ENCODE measurements at regions not wholly inside any gene's neighbourhood (a gene's known extent, or its start where the extent isn't known, plus 50 kb on each side); places are given as distances from the start of the nearest gene placed in this dataset.

- H3K9me3 Mint-ChIP-seq = peaks cover 19% of the 10 kb centered on the region
- DNase-seq (ENCODE audit: low spot score in 2 of 2) (no peak), ATAC-seq (replicated peaks; ENCODE audit: extremely low read depth, poor library complexity, severe bottlenecking) (no peak)
- no peaks in the 10 kb centered on the region for H3K4me1 Mint-ChIP-seq
- H3K36me3 Mint-ChIP-seq (ENCODE audit: insufficient read depth) = no peaks in the 10 kb centered on the region
- H3K27me3 Mint-ChIP-seq = no peaks in the 10 kb centered on the region
- no peak overlapping the region for H3K27ac Mint-ChIP-seq (ENCODE audit: low read depth)
- no peak overlapping the region for H3K4me3 Mint-ChIP-seq
Measured at GRCh38 chr16:76182041-76182635, 95.1 kb upstream of the CNTNAP4 start.

DNA sequence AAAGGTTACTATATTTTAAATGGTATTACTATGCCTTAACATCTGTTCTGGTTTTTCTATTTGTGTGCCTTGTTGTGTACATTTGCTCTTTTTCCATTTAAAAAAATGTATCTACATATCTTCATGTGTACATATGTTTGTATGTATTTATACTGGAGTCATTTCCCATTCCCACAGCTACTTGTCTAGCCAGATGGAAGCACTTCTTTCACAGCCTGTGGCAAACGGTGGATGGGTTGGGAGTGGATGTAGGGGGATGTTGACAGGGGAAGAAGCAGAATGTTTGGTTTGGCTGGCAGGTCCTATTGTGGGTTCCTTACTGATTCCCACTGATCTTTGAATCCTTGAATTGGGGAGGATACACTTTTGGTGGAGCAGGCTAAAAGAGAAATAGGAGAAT lies 93.6 kb upstream of the CNTNAP4 start:
- no peak overlapping the region for H3K4me3 Mint-ChIP-seq
- DNase-seq (ENCODE audit: low spot score in 2 of 2) = no peak
- H3K27me3 Mint-ChIP-seq = no peaks in the 10 kb centered on the region
- no peaks in the 10 kb centered on the region for H3K4me1 Mint-ChIP-seq
- H3K9me3 Mint-ChIP-seq = peaks cover 24% of the 10 kb centered on the region
- no peak for ATAC-seq (replicated peaks; ENCODE audit: extremely low read depth, poor library complexity, severe bottlenecking)
- H3K36me3 Mint-ChIP-seq (ENCODE audit: insufficient read depth) = no peaks in the 10 kb centered on the region
- no peak overlapping the region for H3K27ac Mint-ChIP-seq (ENCODE audit: low read depth)

DNA sequence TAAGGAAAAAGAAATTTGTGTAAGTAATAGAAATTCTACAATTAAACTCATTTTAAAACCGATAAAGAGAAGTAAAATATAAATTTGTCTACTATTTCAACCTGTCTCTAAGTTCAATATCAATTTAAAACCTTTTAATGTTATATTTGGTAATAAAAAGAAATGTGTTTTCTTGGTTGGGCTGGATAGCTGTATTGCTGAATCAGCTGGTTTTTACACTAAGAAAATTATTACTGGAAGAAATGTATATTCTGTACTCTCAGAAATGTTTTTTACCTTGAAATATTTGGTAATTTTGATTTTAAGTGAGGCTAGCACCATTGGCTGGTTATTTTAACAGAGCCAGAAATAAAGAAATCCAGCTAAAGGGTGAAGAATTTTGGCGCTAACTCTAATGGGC lies 87.1 kb upstream of the CNTNAP4 start:
- H3K36me3 Mint-ChIP-seq (ENCODE audit: insufficient read depth) = no peaks in the 10 kb centered on the region
- peaks cover 22% of the 10 kb centered on the region for H3K9me3 Mint-ChIP-seq
- DNase-seq (ENCODE audit: low spot score in 2 of 2) = no peak
- H3K4me3 Mint-ChIP-seq = no peak overlapping the region
- no peak overlapping the region for H3K27ac Mint-ChIP-seq (ENCODE audit: low read depth)
- no peak for ATAC-seq (replicated peaks; ENCODE audit: extremely low read depth, poor library complexity, severe bottlenecking)
- H3K4me1 Mint-ChIP-seq = no peaks in the 10 kb centered on the region
- H3K27me3 Mint-ChIP-seq = no peaks in the 10 kb centered on the region

GRCh38 chr16:76190480-76190879 lies 86.7 kb upstream of the CNTNAP4 start:
- peaks cover 22% of the 10 kb centered on the region for H3K9me3 Mint-ChIP-seq
- DNase-seq (ENCODE audit: low spot score in 2 of 2) = no peak
- no peak overlapping the region for H3K4me3 Mint-ChIP-seq
- ATAC-seq (replicated peaks; ENCODE audit: extremely low read depth, poor library complexity, severe bottlenecking) = no peak
- no peaks in the 10 kb centered on the region for H3K27me3 Mint-ChIP-seq
- no peak overlapping the region for H3K27ac Mint-ChIP-seq (ENCODE audit: low read depth)
- no peaks in the 10 kb centered on the region for H3K4me1 Mint-ChIP-seq
- no peaks in the 10 kb centered on the region for H3K36me3 Mint-ChIP-seq (ENCODE audit: insufficient read depth)

DNA sequence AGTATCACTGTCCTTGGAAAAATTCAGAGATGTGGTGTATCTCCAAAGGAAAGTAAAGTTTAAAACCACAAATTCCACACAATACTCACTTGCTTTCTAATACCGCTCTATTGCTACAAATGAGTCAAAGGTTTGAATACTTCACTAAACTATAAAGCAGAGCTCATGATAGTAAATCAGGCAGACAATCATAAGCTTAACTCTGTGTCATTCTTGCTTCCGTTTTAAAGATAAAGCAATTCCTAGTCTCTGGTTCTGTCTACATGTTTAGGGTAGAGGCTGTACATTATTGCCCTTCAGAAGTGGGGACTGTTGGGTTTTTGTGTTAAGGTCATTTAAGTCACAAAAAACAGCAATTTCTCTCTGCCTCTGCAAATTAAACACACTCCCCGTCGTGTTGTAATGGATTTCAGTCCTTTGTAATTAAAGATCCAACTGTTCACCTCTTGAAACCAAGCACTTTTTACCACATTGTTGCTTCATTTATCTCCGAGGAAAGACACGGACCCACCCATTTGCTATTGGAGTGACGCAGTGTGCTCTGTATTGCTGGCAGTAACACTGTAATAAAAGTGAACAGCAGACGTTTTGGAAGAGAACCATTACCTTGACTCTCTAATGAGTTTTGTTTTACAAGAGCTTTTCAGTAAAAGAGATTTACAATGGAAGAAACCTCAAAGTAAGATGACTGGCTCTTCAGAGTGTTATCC lies 83.1 kb upstream of the CNTNAP4 start:
- Mint-ChIP-seq H3K36me3 (ENCODE audit: insufficient read depth) (no peaks in the 10 kb centered on the region), H3K4me1 (no peaks in the 10 kb centered on the region), H3K9me3 (no peaks in the 10 kb centered on the region), H3K27me3 (no peaks in the 10 kb centered on the region), H3K27ac (ENCODE audit: low read depth) (no peak overlapping the region), H3K4me3 (no peak overlapping the region)
- DNase-seq (ENCODE audit: low spot score in 2 of 2) = no peak
- no peak for ATAC-seq (replicated peaks; ENCODE audit: extremely low read depth, poor library complexity, severe bottlenecking)

- no peak overlapping the region for H3K27ac Mint-ChIP-seq (ENCODE audit: low read depth)
- DNase-seq (ENCODE audit: low spot score in 2 of 2) (no peak), ATAC-seq (replicated peaks; ENCODE audit: extremely low read depth, poor library complexity, severe bottlenecking) (no peak)
- no peaks in the 10 kb centered on the region for H3K27me3 Mint-ChIP-seq
- no peak overlapping the region for H3K4me3 Mint-ChIP-seq
- H3K4me1 Mint-ChIP-seq = no peaks in the 10 kb centered on the region
- H3K36me3 Mint-ChIP-seq (ENCODE audit: insufficient read depth) = no peaks in the 10 kb centered on the region
- H3K9me3 Mint-ChIP-seq = no peaks in the 10 kb centered on the region
Measured at GRCh38 chr16:76194616-76195015, 82.6 kb upstream of the CNTNAP4 start.

DNA sequence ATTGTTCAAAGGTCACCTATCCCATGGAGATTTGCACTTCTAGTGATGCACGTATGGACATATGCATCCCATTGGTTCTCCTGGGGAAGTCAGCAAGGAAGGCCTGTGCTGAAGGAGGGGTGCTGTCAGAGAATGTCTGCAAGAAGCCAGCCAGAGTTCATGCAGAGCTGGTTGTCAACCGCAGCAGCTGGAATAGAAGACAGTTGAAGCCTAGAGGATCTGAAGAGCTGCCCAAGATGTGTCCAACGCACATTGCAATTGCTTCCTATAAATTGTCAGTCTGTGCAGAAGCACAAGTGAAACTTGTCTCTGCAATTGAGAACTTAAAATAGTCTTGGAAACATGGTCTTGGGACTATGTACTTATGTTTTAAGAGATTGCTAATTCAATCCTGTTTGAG lies 82.1 kb upstream of the CNTNAP4 start:
- DNase-seq (ENCODE audit: low spot score in 2 of 2) = no peak
- no peak for ATAC-seq (replicated peaks; ENCODE audit: extremely low read depth, poor library complexity, severe bottlenecking)
- H3K4me1 Mint-ChIP-seq = no peaks in the 10 kb centered on the region
- H3K9me3 Mint-ChIP-seq = no peaks in the 10 kb centered on the region
- H3K36me3 Mint-ChIP-seq (ENCODE audit: insufficient read depth) = no peaks in the 10 kb centered on the region
- H3K27ac Mint-ChIP-seq (ENCODE audit: low read depth) = no peak overlapping the region
- H3K4me3 Mint-ChIP-seq = no peak overlapping the region
- no peaks in the 10 kb centered on the region for H3K27me3 Mint-ChIP-seq

- H3K4me3 Mint-ChIP-seq = no peak overlapping the region
- ATAC-seq (replicated peaks; ENCODE audit: extremely low read depth, poor library complexity, severe bottlenecking) = no peak
Measured at GRCh38 chr16:76195648-76196047, 81.6 kb upstream of the CNTNAP4 start.

GRCh38 chr16:76197900-76198299 lies 79.3 kb upstream of the CNTNAP4 start:
- Mint-ChIP-seq H3K9me3 (no peaks in the 10 kb centered on the region), H3K4me3 (no peak overlapping the region), H3K4me1 (no peaks in the 10 kb centered on the region), H3K27ac (ENCODE audit: low read depth) (no peak overlapping the region), H3K27me3 (no peaks in the 10 kb centered on the region), H3K36me3 (ENCODE audit: insufficient read depth) (no peaks in the 10 kb centered on the region)
- ATAC-seq (replicated peaks; ENCODE audit: extremely low read depth, poor library complexity, severe bottlenecking) = no peak
- DNase-seq (ENCODE audit: low spot score in 2 of 2) = no peak

More at GRCh38 chr16:76195648-76196047, 81.6 kb upstream of the CNTNAP4 start:
- Mint-ChIP-seq H3K9me3 (no peaks in the 10 kb centered on the region), H3K4me1 (no peaks in the 10 kb centered on the region), H3K27ac (ENCODE audit: low read depth) (no peak overlapping the region), H3K27me3 (no peaks in the 10 kb centered on the region), H3K36me3 (ENCODE audit: insufficient read depth) (no peaks in the 10 kb centered on the region)
- DNase-seq (ENCODE audit: low spot score in 2 of 2) = no peak

- no peak for ATAC-seq (replicated peaks; ENCODE audit: extremely low read depth, poor library complexity, severe bottlenecking)
- no peak for DNase-seq (ENCODE audit: low spot score in 2 of 2)
- Mint-ChIP-seq H3K4me1 (no peaks in the 10 kb centered on the region), H3K36me3 (ENCODE audit: insufficient read depth) (no peaks in the 10 kb centered on the region), H3K9me3 (no peaks in the 10 kb centered on the region), H3K27me3 (no peaks in the 10 kb centered on the region), H3K27ac (ENCODE audit: low read depth) (no peak overlapping the region), H3K4me3 (no peak overlapping the region)
Measured at GRCh38 chr16:76199681-76200220, 77.5 kb upstream of the CNTNAP4 start.

DNA sequence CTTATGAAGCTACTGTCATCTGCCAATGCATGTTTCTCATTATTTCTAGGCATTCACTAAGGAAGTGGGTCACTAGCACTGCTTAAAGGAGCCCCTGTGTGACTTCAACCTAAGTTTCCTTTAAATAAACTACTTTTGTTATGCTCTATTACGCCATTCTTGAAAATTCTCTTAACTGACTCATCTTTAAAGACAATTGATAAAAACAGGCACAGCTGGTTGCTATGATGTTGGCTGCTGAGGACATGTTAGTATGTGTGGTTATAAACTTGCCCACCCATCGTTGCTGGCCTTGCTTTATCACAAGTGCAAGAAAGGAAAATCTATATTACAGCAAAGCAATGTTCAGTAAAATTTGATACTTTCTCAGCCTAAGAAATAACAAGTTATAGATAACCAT lies 75.8 kb upstream of the CNTNAP4 start:
- no peaks in the 10 kb centered on the region for H3K27me3 Mint-ChIP-seq
- no peaks in the 10 kb centered on the region for H3K36me3 Mint-ChIP-seq (ENCODE audit: insufficient read depth)
- H3K9me3 Mint-ChIP-seq = peaks cover 5% of the 10 kb centered on the region
- H3K4me3 Mint-ChIP-seq = no peak overlapping the region
- no peak for ATAC-seq (replicated peaks; ENCODE audit: extremely low read depth, poor library complexity, severe bottlenecking)
- no peak for DNase-seq (ENCODE audit: low spot score in 2 of 2)
- H3K4me1 Mint-ChIP-seq = no peaks in the 10 kb centered on the region
- no peak overlapping the region for H3K27ac Mint-ChIP-seq (ENCODE audit: low read depth)

DNA sequence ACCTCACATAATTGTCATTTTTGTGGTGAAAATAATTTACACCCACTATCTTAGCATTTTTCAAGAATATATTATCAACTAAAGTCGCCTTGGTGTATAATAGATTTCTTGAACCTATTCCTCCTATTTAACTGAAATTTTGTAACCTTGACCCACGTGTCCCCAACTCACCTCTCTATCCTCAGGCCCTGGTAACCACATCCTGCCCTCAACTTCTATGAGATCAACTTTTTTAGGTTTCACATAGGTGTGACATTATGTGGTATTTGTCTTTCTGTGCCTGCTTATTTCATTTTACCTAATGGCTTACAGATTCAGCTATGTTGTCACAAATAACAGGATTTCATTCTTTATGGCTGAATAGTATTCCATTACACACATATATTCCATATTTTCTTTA lies 73.0 kb upstream of the CNTNAP4 start:
- H3K9me3 Mint-ChIP-seq = peaks cover 5% of the 10 kb centered on the region
- H3K4me3 Mint-ChIP-seq = no peak overlapping the region
- H3K36me3 Mint-ChIP-seq (ENCODE audit: insufficient read depth) = no peaks in the 10 kb centered on the region
- no peak overlapping the region for H3K27ac Mint-ChIP-seq (ENCODE audit: low read depth)
- H3K4me1 Mint-ChIP-seq = no peaks in the 10 kb centered on the region
- DNase-seq (ENCODE audit: low spot score in 2 of 2) (no peak), ATAC-seq (replicated peaks; ENCODE audit: extremely low read depth, poor library complexity, severe bottlenecking) (no peak)
- H3K27me3 Mint-ChIP-seq = no peaks in the 10 kb centered on the region

- H3K9me3 Mint-ChIP-seq = peaks cover 21% of the 10 kb centered on the region
- H3K4me3 Mint-ChIP-seq = no peak overlapping the region
- no peaks in the 10 kb centered on the region for H3K36me3 Mint-ChIP-seq (ENCODE audit: insufficient read depth)
- H3K27me3 Mint-ChIP-seq = no peaks in the 10 kb centered on the region
- H3K27ac Mint-ChIP-seq (ENCODE audit: low read depth) = no peak overlapping the region
- ATAC-seq (replicated peaks; ENCODE audit: extremely low read depth, poor library complexity, severe bottlenecking) (no peak), DNase-seq (ENCODE audit: low spot score in 2 of 2) (no peak)
- no peaks in the 10 kb centered on the region for H3K4me1 Mint-ChIP-seq
Measured at GRCh38 chr16:76207270-76207669, 69.9 kb upstream of the CNTNAP4 start.

All from central memory CD8-positive, alpha-beta T cell (primary cell).